HAP-1 (cell line): ENCODE measurements at regions not wholly inside any gene's neighbourhood (a gene's known extent, or its start where the extent isn't known, plus 50 kb on each side); places are given as distances from the start of the nearest gene placed in this dataset.
"Not testable (repeated sequence)": the region's sequence is repeated elsewhere in the genome, so short reads cannot be mapped to it uniquely, and the experiment has no call there.

Experiments
- DNase-seq, 2 experiments: peaks; one replicate each; pipeline ENCODE4 v3.0.0-alpha.2; 2016 to 2020; ENCODE audit warnings: low spot score in 2 of 2
- H3K27me3 ChIP-seq: fragments of 250-450 bp; sonication (Bioruptor Pico); 2 replicates; pipeline ENCODE4 v1.5.1; 2020; ENCODE audit warnings: low read depth, mild to moderate bottlenecking, moderate library complexity
- H3K36me3 ChIP-seq: fragments of 250-450 bp; sonication (Bioruptor Pico); replicated peaks from 2 replicates; pipeline ENCODE4 v1.5.1; 2020; ENCODE audit warnings: mild to moderate bottlenecking
- H3K4me1 ChIP-seq: fragments of 250-450 bp; sonication (Bioruptor Pico); 2 replicates; pipeline ENCODE4 v1.5.1; 2020; ENCODE audit warnings: mild to moderate bottlenecking
- H3K4me3 ChIP-seq: fragments of 250-450 bp; sonication (Bioruptor Pico); 2 replicates; pipeline ENCODE4 v1.5.1; 2020; ENCODE audit warnings: mild to moderate bottlenecking, moderate library complexity
- H3K9me3 ChIP-seq: fragments of 250-450 bp; sonication (Bioruptor Pico); 2 replicates; pipeline ENCODE4 v1.5.1; 2020; ENCODE audit warnings: mild to moderate bottlenecking, moderate library complexity
- in situ Hi-C: fragments of 300-500 bp; cut with MboI; formaldehyde crosslinking; loops from 3 replicates; pipeline ENCODE4 v1.14.3; 2020; ENCODE audit warnings: low sequenced_read_pairs, inconsistent platforms, mixed read lengths

- Histone ChIP-seq H3K9me3 (no peaks in the 10 kb centered on the region), H3K4me3 (no peak overlapping the region), H3K27me3 (no peaks in the 10 kb centered on the region), H3K36me3 (no peaks in the 10 kb centered on the region), H3K4me1 (peaks cover 2% of the 10 kb centered on the region; the same call in 1 of the 2 replicates)
- in situ Hi-C loops, result no loop called here
- no peak for DNase-seq
Measured at GRCh38 chr2:10223932-10224720, 78.6 kb upstream of the HPCAL1 start.

- Histone ChIP-seq H3K9me3 (no peaks in the 10 kb centered on the region), H3K4me1 (peaks cover 2% of the 10 kb centered on the region; the same call in 1 of the 2 replicates), H3K4me3 (no peak overlapping the region), H3K27me3 (no peaks in the 10 kb centered on the region), H3K36me3 (no peaks in the 10 kb centered on the region)
- in situ Hi-C loops, result no loop called here
- no peak for DNase-seq
Measured at GRCh38 chr2:10224734-10225133, 78.0 kb upstream of the HPCAL1 start.

DNA sequence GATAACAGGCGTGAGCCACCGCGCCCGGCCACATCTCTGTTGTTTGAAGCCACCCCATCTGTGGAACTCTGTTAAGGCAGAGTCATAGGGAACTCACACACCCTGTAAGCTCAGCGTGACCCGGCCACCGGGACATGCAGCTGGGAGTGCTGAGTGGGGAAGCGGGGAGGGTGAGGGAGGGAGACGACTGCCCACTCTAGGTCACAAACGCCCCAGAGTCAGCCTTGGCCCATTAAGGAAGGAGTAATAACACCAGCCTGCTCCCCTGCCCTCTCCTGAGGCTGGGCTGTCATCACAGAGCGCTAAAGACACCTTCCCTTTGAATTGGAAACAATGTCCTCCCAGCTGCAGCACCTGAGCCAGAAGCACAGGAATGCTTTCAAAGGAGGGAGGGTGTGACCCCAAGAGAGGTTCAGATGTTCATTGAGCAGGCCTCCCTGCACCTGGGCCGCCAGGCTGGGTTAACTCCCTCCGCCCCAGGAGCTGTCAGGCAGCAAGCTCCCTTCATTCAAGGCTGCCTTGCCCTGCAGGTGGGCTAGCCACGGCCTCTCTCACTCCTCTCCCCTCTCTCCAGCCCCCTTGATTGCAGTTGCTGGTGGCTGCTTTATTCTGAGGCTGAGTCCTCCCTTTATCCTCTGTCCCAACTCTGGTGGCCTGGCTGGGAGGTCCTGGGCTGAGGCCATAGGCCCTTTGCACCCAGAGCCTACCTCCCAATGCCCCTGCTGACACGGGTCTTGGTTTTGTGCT lies 77.2 kb upstream of the HPCAL1 start:
- Histone ChIP-seq H3K4me1 (peaks cover 2% of the 10 kb centered on the region; the same call in 1 of the 2 replicates), H3K27me3 (no peaks in the 10 kb centered on the region), H3K4me3 (no peak overlapping the region), H3K36me3 (no peaks in the 10 kb centered on the region), H3K9me3 (no peaks in the 10 kb centered on the region)
- in situ Hi-C loops, result no loop called here
- DNase-seq, result no peak

DNA sequence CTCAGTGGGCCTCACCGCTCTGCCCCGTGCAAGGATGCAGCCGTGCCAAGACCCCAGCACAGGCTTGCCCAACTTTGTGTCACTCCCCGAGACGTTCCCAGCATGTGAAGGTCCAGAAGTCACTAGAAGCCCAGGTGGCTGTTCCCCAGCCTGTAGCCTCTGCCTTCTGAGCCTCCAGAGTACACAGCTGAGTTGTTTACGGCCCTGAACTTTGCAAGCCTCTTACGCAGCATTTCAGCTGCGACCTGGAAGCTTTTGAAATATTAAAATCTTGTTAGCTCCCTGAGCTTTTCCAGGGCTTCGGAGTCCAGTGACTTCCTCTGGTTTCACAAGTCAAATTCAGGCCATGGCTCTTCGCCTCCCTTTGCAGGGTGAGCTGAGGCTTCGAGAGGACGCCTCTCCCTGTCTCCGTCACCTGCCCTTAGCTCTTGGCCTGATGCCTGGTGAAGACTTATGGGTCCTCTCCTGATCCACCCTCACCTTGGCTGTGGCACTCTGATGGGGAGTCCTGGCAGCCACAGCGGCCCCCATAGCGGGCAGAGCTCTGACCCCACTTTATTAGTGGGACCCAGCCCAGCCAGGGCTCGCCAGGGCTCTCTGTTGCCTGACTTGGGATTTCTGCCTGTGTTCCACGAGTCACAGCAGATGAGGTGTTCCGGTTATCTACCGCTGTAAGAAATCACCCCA lies 76.5 kb upstream of the HPCAL1 start:
- no peak for DNase-seq
- H3K27me3 ChIP-seq, result no peaks in the 10 kb centered on the region
- in situ Hi-C loops, result no loop called here
- no peaks in the 10 kb centered on the region for H3K36me3 ChIP-seq
- peaks cover 2% of the 10 kb centered on the region; the same call in 1 of the 2 replicates for H3K4me1 ChIP-seq
- H3K4me3 ChIP-seq, result no peak overlapping the region
- H3K9me3 ChIP-seq, result no peaks in the 10 kb centered on the region

- no peak overlapping the region for H3K4me3 ChIP-seq
- no peaks in the 10 kb centered on the region for H3K36me3 ChIP-seq
- H3K4me1 ChIP-seq, result peaks cover 2% of the 10 kb centered on the region; the same call in 1 of the 2 replicates
- no peaks in the 10 kb centered on the region for H3K9me3 ChIP-seq
- no peaks in the 10 kb centered on the region for H3K27me3 ChIP-seq
- no peak for DNase-seq
- in situ Hi-C loops, result no loop called here
Measured at GRCh38 chr2:10228611-10229365, 73.9 kb upstream of the HPCAL1 start.

DNA sequence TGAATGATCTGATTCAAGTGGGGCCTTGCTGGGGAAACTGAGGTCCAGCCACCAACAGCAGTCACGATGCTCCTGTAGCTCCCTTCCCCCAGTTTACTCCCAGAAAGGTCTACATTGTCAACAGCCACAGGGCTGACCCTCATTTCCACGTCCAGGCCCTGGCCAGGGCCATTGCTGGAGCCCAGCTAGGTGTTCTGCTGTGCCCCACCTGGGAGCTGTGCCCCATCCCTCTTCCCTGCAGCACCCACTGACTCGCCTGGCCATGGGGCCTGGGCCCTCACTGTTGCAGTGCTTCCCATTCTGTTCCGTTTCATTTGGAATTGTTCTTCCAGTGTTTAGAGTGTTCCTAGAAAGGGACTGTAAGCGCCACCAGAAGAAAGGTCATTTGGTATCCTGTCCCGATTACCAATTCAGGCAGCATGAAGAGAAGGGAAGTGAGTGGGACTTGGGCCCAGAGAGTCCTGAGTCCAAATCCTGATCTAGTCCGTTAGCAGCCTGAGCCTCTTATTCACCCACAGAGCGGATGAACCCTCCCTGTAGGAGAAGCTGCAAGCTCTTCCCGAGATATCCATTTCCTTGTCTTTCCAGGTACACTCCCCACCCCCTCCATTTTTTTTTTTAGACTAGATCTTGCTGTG lies 73.1 kb upstream of the HPCAL1 start:
- no peaks in the 10 kb centered on the region for H3K27me3 ChIP-seq
- no peak overlapping the region for H3K4me3 ChIP-seq
- in situ Hi-C loops, result no loop called here
- no peak for DNase-seq
- peaks cover 2% of the 10 kb centered on the region; the same call in 1 of the 2 replicates for H3K4me1 ChIP-seq
- no peaks in the 10 kb centered on the region for H3K9me3 ChIP-seq
- H3K36me3 ChIP-seq, result no peaks in the 10 kb centered on the region

GRCh38 chr2:10230499-10230898 lies 72.2 kb upstream of the HPCAL1 start:
- Histone ChIP-seq H3K27me3 (no peaks in the 10 kb centered on the region), H3K4me1 (peaks cover 2% of the 10 kb centered on the region; the same call in 1 of the 2 replicates), H3K4me3 (no peak overlapping the region), H3K36me3 (no peaks in the 10 kb centered on the region), H3K9me3 (no peaks in the 10 kb centered on the region)
- DNase-seq, result no peak
- in situ Hi-C loops, result no loop called here

DNA sequence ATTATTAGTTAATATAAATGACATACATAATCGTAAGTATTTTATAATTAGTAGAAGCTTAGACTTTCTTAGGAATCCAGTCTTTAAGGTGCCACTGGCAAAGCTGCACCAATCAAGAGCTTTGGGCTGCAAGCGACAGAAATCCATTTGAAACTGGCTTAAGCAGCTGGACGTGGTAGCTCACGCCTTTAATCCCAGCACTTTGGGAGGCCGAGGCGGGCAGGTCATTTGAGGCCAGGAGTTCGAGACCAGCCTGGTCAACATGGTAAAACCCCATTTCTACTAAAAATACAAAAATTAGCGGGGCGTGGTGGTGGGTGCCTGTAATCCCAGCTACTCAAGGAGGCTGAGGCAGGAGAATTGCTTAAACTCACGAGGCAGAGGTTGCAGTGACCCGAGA lies 71.8 kb upstream of the HPCAL1 start:
- DNase-seq, H3K27me3 ChIP-seq, in situ Hi-C loops: not testable (repeated sequence)

GRCh38 chr2:10231551-10232085 lies 71.1 kb upstream of the HPCAL1 start:
- Histone ChIP-seq H3K4me3 (no peak overlapping the region), H3K9me3 (no peaks in the 10 kb centered on the region), H3K36me3 (no peaks in the 10 kb centered on the region), H3K27me3 (peaks cover 9% of the 10 kb centered on the region), H3K4me1 (peaks cover 2% of the 10 kb centered on the region; the same call in 1 of the 2 replicates)
- in situ Hi-C loops, result no loop called here
- no peak for DNase-seq

More for the DNA sequence above, 71.8 kb upstream of the HPCAL1 start:
- not testable (repeated sequence) for H3K4me3 ChIP-seq, H3K9me3 ChIP-seq, H3K4me1 ChIP-seq, H3K36me3 ChIP-seq

DNA sequence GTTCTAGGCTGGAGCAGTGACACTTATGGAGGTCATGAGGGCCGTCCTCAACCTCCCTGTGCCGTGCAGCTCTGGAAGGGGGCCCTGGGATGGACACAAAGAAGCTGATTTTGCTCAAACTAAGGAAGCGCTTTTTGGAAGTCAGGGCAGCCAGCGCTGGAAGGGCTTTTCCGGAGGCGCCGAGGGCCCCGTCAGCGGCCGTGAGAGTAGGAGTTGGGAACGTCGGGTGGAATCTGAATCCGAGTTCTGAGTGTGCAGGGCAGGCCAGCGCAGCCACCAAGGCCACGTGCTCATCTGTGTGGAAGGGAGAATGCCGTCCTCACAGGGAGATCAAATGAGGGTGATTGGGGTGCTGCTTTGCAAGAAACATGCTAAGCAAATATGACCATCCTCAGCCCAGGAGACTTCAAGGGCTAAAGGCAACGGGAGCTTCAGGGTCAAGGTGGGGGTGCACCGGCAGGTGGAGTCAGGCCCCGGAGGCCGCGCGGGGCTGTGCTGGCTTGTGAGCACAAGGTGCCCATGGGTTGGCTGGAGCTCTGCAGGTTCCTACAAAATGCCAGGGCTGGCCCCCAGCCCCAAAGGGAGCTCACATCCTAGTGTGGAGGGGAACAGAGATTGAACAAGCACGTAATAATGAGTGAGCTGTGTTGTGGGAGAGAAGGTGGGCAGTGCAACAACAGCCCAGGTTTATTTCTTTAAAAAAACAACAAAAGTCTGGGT lies 70.4 kb upstream of the HPCAL1 start:
- no peaks in the 10 kb centered on the region for H3K9me3 ChIP-seq
- H3K4me1 ChIP-seq, result peaks cover 2% of the 10 kb centered on the region; the same call in 1 of the 2 replicates
- in situ Hi-C loops, result no loop called here
- no peak overlapping the region for H3K4me3 ChIP-seq
- H3K27me3 ChIP-seq, result peaks cover 9% of the 10 kb centered on the region
- no peak for DNase-seq
- no peaks in the 10 kb centered on the region for H3K36me3 ChIP-seq

GRCh38 chr2:10233131-10234012 lies 69.3 kb upstream of the HPCAL1 start:
- Histone ChIP-seq H3K36me3 (no peaks in the 10 kb centered on the region), H3K4me3 (no peak overlapping the region), H3K9me3 (no peaks in the 10 kb centered on the region), H3K27me3 (peaks cover 11% of the 10 kb centered on the region), H3K4me1 (no peaks in the 10 kb centered on the region)
- DNase-seq, result no peak
- in situ Hi-C loops, result no loop called here

DNA sequence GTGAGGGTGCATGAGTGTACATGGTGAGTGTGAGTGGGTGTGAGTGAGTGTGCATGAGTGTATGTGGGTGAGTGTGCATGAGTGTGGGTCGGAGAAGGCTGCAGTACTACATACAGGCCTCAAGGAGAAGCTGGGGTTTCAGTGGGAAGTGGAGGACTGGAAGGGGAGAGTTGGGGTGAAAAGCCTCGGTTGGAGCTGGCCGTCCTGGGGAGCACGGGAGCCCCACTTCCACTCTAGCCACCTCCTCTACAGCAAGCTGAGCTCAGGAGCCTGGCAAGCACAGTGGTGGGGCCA lies 68.7 kb upstream of the HPCAL1 start:
- Histone ChIP-seq H3K4me3 (no peak overlapping the region), H3K9me3 (no peaks in the 10 kb centered on the region), H3K4me1 (no peaks in the 10 kb centered on the region), H3K27me3 (peaks cover 11% of the 10 kb centered on the region), H3K36me3 (no peaks in the 10 kb centered on the region)
- DNase-seq, result no peak
- in situ Hi-C loops, result no loop called here
